Hematopoietic multipotent progenitor cell (in vitro differentiated cells): ENCODE measurements at regions not wholly inside any gene's neighbourhood (a gene's known extent, or its start where the extent isn't known, plus 50 kb on each side); places are given as distances from the start of the nearest gene placed in this dataset.
"Not testable (repeated sequence)": the region's sequence is repeated elsewhere in the genome, so short reads cannot be mapped to it uniquely, and the experiment has no call there.

Source experiments
- DNase-seq, 3 donors: peaks; one replicate each; pipeline ENCODE4 v3.0.0-alpha.2; 2011 to 2015; ENCODE audit warnings: low read depth in 2 of 3, low spot score in 2 of 3

DNA sequence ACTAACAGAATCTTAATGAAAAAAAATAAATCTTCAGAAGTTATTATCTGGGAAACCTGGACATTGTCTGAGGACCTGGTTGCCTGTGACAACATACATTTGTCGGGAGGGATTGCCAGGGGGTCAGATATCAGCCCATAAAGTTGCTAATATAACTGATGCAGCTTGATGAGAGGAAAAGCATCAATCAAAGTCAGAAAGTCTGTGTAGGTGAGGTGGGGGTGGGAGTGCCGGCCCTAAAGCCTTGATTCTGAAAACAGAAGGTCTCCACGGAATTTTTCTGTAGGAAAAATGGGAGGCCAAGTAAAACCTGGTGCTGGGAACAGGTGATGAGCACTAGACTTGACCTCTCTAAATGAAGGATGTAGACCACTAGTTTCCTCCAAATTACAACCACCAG is 281.8 kb downstream of the FGFR2 start:
- no peak for DNase-seq

DNA sequence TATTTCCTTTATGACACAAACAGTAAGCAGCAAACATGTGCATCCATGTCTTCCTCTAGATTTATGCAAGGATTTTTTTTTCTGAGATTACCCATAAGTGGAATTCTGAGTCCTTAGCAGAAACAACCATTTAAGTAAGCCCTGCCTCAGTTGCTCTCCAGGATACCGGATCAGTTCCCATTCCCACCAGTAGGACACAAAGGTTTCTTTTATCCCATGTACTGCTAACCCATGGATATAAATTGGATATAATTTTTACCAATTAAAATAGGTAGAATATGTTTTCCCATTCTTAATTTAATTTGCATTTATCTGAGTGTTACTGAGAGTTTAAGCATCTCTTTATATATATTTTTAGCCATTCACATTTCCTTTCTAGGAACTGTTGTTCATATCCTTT is 280.9 kb downstream of the FGFR2 start:
- DNase-seq = no peak

DNA sequence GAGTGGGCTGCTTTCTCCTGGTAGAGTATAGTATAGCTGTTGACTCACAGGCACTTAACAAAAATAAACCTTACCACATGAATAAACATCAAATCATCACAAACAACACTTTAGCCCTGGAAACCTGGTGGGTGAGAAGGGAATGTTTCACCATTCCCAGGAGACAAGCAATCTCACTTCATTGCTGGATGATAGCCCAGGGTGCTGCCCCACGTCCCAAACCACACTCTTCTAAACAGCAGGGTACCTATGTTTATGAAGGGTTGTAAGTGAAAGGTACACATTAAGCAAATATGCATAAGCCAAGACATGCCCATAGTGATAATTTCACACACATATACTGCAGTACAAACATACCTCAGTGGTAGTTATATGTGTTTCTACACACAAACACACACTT is 276.2 kb downstream of the FGFR2 start:
- DNase-seq = no peak

DNA sequence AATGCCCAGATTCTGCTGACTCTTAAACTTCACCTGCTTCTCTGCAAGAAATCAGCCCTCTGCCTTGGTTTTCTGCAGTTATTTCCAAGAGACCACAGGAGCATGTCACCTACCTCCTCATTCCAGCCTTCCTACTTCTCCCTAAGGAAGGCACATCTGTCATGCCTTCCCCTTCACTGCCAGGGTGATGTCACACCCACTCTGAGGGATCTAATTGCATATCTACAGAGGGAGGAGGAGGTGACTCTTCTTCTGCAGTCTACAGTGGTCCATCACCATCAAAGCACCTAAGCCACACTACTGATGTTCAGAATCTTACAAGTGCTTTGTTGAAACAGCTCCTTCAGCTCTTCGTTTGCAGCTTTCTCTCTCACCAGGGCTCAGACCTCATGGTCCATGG is 275.5 kb downstream of the FGFR2 start:
- DNase-seq = no peak

DNA sequence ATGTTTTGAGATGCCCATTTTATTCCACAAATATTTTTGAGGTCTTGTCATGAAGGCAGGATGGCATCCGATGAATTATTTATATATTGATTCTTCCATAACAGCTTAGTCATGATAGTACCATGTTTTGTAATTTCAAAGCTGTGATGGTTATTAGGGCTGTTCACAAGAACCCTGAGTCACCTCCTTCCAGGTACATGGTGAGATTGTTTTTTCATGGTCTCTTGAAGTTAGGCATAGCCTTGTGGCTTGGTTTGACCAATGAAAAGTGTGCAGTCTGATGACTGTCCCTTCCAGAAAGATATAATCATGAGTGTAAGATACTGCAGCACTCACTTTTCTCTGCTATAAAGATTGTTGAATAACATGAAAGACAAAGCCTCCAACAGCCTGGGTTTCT is 274.8 kb downstream of the FGFR2 start:
- no peak for DNase-seq

DNA sequence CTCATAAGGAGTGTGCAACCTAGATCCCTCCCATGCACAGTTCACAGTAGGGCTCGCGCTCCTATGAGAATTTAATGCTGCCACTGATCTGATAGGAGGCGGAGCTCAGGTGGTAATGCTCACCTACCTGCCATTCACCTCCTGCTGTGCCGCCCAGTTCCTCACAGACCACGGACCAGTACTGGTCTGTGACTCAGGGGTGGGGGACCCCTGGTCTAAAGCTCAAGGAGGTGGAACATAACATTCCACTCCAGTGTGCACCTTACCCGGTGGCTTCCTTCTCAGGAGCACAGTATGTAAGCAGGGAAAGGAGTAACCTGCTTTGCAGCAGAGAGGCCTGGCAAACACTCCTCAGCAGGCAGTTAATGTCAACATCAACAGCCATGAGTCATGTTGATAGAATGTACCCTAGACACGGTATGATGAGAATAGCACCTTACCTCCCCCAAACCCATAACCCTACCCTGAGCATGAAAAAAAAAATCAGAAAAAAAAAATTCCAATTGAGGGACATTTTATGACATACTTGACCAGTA is 273.5 kb downstream of the FGFR2 start:
- no peak for DNase-seq

DNA sequence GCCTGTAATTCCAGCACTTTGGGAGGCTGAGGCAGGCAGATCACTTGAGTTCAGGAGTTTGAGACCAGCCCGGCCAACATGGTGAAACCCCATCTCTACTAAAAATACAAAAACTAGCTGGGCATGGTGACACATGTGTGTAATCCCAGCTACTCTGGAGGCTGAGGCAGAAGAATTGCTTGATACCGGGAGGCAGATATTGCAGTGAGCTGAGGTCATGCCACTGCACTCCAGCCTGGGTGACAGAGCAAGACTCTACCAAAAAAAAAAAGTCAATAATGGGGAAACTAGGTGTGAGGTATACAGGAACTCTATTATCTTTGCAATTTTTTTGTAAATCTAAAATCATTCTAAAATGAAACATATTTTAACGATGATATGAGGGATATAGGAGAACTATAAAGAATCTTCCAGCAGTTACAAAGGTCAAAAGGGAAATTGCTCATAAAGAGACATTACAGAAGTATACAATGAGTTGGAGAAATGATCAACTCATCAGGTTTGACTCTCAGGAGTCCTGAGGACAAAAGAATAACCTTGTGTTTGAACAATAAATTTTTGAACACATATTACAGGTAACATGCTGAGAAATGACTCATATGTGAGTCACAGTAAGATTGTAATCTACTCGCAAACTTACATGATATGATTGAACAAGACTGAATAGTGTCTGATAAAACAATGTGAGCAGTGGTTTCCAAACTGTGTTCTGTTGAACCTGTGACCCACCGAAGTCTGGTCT is 272.6 kb downstream of the FGFR2 start:
- DNase-seq = no peak

DNA sequence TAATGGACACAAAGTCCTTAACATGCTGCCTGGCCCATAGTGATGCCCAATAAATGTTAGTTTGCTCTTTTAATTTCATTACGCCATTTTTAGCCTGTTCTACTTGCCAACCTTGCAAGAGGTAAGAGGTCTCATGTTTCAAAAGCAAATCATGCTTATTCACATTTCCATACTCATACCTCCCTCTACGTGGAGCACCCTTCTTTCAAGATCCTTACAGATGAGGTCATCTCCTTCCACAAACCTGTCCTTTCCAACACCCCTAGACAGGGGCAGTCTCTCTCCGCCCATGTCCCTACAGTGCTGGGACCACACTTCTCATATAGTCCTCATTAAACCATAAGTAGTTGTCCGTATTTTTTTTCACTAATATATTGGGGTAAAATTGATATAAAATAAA is 271.3 kb downstream of the FGFR2 start:
- no peak for DNase-seq

DNA sequence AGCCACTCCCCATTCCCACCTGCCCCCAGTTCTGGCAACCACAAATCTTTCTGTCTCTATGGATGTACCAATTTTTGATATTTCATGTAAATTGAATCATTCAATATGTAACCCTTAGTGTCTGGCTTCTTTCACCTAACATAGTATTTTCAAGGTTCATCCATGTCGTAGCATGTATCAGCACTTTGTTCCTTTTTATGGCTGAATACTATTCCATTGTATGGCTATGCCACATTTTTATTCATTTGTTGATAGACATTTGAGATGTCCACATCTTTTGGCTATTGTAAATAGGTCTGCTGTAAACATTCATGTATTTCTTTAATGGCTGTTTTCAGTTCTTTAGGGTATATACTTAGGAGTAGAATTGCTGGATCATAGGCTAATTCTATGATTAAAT is 270.5 kb downstream of the FGFR2 start:
- no peak for DNase-seq

DNA sequence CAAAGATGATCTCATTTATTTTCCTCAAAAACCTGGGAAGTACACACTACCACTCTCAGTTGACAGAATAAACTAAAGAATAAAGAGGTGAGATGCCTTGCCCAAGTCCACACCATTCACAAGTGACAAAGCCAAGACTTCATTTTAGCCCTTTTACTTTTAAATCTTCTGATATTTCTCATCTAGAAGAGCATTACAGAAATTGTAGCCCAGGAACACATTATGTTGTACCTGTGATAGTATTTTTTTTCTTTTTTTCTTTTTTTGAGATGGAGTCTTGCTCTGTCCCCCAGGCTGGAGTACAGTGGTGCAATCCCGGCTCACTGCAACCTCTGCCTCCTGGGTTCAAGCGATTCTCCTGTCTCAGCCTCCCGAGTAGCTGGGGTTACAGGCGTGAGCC is 268.6 kb downstream of the FGFR2 start:
- not testable (repeated sequence) for DNase-seq

DNA sequence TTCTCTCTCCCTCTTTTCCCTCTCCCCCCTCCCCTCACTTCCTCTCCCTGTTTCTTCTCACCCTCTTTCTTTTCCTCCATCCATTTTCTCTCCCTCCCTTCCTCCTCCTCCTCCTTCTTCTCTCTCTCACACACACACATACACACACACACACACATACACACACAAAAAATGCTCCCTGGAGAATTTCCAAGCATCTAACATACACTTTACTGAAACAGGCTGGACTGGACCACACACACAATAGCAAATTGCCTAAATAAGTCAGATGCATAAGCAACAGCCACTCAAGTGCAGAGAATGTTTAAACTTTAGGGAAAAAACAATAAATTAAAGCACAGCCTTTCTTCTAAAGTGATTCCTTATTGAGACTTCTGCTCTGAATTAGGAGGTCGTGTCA is 267.7 kb downstream of the FGFR2 start:
- DNase-seq = no peak

DNA sequence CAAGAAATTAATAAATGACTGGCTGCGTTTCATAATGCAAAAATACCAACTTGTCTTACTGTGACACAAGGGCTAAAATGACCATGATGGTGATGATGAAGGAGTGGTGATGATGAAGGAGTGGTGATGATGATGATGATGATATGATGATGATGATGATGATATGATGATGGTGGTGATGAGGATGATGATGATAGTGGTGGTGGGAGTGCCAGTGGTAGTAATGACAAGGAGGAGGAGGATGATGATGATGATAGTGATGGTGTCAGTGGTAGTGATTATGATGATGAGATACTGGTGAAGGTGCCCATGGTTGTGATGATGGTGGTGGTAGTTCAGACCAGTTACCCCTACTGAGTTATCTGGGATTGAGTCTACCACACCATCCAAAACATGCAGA is 265.9 kb downstream of the FGFR2 start:
- DNase-seq = no peak

DNA sequence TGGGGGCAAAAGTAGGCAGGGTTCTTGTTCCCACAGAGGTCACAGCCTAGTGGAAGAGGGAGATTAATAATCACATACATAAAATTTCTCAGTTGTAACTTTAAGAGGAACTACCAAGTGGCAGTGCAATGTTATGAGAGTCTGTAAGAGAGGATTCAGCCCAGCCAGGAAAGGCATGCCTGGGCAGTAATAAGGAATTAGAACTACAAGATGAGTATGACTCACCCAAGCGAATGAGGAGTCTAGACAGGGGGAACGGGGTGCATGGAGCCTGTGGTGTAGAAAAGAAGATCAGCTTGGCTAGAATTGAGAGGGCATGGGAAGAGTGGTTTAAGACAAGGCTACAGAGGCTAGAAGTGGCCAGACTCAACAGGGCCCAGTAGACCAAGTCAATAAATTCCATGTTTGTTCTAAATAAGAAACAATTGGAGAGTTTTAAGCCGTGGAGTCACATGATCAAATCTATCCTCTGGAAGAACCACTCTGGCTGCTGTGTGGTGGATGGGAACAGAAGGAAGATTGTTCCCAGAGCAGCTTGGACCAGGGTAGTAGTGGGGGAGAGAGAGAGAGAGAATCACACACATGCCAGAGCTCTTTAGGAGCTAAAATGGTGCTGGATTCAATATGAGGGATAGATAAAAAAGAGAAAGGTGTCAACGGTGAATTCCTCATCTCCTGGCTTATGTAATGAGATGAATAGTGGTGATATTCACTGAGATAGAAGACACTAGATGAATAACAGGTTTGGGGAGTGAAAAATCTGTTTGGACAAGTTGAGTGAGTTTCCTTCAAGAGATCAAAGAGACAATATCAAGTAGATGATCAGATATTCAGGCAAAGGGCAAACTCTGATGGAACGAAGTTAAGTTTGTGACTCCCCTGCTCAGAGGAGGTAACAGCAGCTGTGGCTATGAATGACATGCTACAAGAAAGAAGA is 265.1 kb downstream of the FGFR2 start:
- DNase-seq = no peak

DNA sequence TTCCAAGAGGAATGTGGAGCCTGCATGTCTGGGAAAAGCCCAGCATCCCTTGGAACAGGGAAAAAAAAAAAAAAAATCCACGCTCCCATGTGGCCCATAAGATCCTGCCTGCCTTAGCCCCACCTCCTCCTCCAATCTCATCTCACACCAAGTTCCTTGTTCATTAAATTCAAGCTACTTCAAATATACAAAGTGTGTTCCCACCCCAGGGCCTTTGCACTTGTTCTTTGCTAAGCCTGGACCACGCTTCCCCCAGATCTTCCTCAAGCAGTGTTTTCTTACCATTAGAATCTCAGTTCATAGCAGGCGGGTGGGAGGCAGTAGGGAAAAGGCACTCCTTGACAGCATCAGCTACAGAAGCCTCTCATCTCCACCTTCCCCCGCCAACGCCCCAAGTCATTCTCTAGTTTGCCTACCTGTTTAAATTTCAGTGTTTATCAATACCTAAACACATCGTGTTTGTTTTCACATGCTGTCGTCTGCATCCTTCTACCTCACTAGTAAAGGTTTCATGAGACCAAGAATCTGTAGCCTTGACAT is 262.8 kb downstream of the FGFR2 start:
- no peak for DNase-seq

DNA sequence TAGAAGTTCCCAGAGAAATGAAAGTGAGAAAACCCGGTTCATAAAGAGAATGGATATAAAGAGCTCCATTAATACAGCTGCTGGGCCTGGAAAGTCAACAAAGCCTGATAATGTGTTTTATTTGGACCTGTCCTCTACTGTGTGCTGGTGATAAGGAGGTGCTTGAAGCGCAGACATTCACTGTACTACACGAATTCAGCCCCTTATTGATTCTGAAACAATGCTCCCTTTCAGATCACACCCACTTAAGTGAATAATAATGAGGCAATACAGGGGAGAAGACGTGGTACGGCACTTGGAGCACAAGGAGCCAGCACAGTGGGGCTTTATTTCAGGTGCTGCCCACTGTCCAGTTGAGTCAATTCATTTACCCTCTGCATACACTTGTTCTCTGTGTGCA is 260.8 kb downstream of the FGFR2 start:
- DNase-seq = no peak

DNA sequence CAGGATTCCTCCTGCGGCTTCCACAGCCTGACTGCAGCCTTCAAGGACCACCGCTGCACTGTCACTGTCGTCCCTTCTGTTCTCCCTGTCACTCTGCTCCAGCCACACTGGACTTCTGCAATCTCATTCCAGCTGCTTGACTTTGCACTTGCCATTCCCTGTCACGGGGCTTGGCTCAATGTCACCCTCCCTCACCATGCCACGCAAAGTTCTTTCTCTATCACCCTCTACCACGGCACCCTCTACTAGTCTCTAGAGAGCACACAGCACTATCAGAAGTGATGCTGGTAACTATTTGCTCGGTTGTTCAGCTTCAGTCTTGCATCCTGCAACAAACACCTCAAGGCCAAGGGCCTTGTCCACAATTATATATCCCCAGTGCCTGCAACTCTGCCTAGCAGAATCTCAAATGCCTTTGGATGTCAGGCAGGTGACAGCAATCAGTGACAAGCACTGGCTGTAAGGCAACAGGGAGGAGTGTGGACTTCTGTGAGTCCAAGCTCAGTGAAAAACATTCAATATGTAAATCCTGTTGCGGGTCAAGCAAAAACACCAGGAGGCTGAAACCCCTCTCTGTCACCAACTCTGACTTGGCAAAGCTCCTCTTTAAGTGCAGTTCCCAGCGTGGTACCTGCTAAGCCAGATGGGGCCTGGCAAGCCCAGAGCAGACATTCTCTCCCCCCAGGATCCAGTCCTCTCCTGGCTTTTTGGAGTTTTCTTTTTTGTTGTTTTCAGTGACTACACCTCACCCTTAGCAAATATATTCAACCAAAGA is 259.9 kb downstream of the FGFR2 start:
- DNase-seq = no peak

DNA sequence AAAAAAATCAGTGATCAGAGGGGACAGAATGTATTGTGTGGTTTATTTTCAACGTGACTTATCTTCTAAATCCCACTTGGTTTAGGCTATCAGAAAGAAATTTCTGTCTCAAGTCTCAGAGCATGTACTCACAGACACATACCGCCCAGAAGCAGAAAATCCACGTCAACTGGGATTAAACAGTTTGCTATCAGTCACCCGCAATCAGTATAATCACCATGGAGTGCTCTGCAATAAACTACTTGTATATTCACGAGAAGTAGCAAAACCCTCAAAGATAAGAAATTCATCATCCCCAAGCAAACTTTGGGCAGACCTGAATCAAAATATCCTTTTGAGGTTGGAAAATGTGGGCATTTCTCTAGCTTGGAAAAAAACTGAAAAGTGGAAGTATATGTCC is 259.1 kb downstream of the FGFR2 start:
- DNase-seq = no peak

DNA sequence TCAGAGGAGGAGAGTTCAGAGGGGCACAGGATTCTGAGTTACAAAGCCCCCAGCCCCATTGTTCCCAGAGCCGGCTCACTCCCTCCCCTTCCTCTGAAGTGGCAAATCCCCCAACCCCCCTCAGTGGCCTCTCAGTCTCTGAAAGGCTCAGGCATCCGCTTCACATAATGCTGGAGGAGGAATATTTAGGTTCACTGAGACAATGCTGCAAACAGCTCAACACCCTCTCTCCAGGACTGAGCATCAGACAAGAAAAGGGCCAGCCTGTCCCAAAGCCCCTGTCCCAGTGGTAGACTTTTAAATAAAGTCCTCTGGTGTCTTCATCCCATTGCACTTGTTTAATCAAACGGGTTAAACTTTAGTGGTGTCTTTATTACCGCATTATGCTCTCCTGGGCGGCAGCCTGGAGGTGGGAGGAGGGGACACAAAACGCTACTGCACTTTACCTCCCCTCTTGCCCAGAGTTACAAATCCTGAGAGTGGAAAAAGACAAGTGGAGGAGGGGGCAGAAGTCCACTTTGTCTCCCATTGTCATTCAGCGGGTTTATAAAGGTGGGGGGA is 257.9 kb downstream of the FGFR2 start:
- DNase-seq = no peak

DNA sequence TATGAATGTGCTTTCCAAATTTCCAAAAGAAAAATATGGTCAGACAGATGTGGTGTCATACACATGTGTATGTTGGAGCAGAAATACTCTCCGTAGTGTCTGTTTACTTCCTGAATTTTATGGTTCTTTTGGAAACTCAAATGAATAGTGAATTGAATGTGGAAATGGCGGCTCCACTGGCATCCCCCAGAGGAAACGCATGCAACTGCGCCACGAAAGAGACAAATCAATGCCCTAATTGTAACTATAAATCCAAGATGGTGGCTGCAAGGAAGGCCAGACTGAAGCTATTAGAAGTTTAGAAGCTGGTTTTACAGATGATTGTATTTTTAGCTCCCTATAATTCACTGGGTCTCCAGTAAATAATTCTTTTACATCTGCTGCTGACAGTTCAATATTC is 246.7 kb downstream of the FGFR2 start:
- no peak for DNase-seq

DNA sequence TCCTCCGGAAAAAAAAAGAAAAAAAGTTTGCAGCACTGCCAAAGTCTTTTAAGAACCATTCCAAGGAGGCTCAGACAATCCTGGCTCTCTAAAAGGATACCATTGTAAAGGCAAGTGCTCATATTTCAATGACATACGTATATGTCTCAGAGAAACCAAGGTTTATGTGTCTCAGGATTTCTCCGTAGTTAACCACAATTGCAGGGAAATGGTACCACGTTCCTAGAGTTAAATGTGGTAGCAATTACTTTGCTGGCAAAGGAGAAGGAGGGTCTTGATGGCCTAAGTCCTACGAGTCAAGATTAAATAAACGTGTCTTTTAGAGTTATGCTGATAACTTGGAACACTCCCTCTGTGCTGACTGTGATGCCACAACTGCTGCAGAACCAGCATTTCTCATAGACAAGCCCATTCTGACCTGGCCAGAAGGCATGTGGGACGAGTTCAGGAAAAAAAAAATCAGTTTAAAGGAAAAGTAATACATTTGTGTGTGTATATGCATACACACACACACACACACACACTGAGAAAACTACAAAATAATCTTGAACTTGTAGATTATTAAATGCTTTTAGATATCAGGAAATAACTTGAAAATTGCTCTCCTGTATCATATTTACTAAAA is 245.9 kb downstream of the FGFR2 start:
- no peak for DNase-seq
